DMS79 treated with DMSO at 0.1 percent for 48 hours (cell line): ENCODE measurements at regions not wholly inside any gene's neighbourhood (a gene's known extent, or its start where the extent isn't known, plus 50 kb on each side); places are given as distances from the start of the nearest gene placed in this dataset.
"Not testable (repeated sequence)": the region's sequence is repeated elsewhere in the genome, so short reads cannot be mapped to it uniquely, and the experiment has no call there.

ENCODE experiments used
- DNase-seq: peaks from one replicate; lab custom pipeline; 2025; lab: John Stamatoyannopoulos, UW

- DNase-seq = not testable (repeated sequence)
These were observed 78.3 kb upstream of the EED start for GRCh38 chr11:86166287-86166686.

DNA sequence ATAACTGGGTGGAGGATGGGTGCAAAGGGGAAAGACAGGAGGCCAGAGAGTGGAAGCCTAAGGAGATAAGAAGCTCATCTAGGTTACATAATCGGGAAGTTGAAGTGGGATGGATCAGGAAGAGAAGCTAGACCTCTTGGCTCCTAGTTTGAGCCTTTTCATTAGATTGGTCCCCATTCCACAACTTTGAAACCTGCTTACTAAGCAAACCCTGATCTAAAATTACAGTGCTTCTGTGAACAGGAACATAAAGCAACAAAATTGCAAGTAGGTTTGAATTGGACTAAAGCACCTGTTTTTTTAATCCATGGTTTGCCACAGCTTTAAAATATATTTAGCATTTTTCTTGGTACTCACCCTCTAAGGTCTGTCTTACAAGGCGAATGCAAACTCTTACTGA is 80.4 kb upstream of the EED start:
- no peak for DNase-seq

GRCh38 chr11:86163221-86163876 is 81.2 kb upstream of the EED start:
- DNase-seq = not testable (repeated sequence)

DNA sequence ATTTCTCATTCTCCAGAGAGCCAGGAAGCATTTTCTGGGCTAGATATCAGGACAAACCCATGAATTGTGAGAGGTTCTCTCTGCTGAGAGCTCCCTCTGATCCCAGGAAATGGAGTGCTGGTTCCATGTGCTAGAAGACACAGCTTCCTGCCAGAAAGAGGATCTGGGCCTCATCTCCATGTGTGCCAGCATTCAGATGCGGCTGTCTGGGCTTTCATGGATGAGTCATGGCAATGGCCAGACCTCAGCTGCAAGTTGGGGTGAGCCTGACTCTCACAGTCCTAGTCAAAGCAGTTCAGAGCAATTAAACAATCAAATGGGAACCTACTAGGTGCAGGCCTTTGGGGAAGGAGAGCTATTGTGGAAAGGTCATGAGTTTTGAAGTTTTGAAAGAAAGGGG is 82.3 kb upstream of the EED start:
- no peak for DNase-seq

- DNase-seq = no peak
These were observed 82.7 kb upstream of the EED start for GRCh38 chr11:86161837-86162236.

DNA sequence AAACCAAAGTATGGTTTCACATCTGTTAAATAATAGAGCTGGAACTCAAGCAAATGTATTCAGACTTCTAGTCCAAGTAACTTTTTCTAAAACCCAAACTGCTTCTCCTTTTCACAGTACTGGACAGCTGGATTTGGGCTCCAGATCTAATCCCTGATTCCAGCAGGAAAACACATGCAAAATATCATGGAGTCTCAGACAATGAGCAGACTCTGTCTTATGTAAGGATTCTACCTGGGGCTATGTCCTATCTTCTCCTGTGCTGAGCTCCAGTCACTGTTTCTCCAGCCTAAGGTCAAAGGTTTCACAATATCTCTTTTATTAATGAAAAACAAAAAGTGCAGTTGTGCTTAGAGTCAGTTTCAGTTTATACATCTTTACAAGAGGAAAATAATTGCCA is 83.2 kb upstream of the EED start:
- no peak for DNase-seq

DNA sequence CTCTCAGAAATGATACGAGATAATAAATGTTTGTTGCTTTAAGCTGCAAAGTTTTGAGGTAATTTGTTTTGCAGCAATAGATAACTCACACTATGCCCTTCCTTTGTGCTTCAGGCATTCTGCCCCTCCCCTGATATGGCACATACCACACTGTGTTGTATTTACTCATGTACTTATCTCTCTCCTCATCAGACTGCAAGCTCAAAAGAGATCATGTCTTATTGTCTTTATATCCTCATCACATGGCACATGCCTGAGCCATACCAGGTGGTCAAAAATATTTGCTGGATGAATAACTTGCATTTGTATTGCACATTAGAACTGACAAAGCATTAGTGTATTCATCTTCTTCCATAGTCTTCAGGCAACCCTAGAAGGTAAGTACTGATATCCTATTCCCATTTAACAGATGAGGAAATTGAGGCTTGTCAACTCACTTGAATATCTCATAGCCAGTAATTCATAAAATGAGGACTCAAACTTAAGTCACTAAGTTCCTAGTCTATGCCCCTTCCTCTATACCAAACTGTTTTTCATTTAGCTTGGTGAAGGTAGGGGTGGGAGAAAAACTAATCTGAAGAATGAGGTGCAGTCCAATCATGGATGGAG is 83.9 kb upstream of the EED start:
- DNase-seq = no peak

DNA sequence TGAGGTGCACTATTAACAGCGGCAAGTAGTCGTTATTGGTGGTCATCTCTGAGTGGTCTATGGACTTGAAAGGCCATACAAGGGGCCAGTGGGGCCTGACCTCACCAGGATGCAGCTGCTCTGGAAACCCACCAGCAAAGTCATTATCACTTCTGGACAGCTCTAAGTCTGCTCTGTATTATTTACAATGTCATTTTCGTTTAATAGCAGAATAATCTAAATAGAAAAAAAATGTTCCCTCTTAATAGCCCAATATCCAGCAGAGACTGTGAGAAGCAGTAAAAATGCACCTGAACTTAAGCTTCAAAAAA is 85.0 kb upstream of the EED start:
- no peak for DNase-seq

- DNase-seq = no peak
These were observed 85.6 kb upstream of the EED start for GRCh38 chr11:86158704-86159580.

GRCh38 chr11:86157797-86158378 is 86.7 kb upstream of the EED start:
- no peak for DNase-seq

DNA sequence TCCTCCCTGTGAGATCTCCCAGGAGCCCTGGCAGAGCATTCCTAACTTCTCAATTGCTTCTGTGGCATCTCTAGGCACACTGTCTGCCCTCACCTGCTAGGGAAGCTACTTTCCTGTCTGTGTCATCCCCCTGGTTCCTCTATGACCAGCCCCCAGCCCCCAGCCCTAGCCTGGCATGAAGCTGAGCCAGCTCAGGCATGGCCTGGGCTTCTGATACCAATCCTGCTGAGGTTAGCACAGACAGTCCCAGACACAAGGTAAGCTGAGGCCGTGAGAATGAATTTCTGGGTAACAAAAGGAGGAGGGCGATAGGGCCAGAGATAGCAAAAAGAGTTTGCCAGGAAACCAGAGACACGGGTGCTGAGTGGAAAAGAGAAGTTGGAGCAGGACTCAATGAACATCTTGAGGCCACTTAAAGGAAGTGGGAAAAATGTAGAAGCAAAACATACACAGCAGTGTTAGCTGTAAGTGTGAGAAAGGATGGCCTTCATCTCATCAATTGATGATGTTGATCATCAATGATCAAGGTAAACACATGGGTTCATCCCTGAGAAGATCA is 87.6 kb upstream of the PICALM start:
- DNase-seq = no peak

DNA sequence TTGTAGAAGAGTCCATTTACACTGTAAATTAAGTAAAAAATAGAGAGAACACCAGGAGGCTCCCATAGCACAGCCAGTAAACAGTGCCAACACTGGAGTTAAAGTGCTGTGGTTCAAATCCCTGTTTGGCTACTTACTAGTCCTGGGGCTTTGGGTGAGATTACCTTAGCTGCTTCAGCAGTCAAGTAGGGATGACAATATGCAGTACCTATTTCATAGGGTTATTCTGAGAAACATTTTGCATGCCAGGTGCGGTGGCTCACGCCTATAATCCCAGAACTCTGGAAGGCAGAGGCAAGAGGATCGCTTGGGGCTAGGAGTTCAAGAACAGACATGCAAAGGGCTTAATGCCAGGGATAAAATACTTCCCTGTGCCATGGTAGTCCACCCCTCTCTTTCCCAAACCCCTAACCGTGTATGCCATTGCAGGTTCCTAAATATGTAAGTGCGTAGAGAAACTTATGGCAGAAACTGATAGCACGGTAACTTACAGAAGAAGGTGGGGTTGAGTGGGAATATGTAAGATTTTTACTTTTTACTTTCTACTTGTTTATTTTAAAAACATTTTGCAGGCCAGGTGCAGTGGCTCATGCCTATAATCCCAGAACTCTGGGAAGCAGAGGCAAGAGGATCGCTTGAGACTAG is 86.4 kb upstream of the PICALM start:
- no peak for DNase-seq

DNA sequence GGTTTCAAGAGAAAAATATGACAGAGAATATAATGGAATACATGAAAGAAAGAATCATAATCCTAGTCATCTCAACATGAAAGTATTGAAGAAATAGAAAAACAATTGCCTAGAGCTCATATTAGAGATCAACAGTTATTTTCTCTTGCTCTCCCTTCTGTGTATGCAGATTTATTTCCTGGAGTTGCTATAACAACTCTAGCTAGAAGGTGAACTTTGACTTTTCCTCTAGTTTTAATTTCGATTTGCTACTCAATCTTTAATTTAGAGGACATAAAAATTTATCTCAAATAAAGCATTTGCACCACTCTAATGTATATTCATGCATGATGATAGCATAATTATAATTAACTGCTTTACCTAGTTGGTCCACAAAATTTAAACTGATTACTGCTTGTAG is 84.6 kb upstream of the PICALM start:
- DNase-seq = no peak

DNA sequence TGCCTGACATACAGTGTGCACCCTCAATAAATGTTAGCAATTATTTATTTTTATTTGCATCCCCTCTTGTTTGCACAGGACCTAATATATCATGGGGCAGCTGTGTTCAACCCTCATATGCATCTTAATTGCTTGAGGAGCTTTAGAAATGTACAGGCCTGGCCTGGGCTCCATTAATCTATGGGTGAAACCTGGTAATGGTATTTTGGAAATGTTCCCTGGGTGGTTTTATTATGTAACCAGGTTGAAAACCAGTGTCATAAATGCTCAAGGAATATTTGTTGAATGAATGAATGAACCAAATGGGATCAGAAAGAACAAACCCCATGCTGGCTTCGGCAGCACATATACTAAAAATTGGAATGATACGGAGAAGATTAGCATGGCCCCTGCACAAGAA is 84.0 kb upstream of the PICALM start:
- DNase-seq = no peak

- DNase-seq = no peak
These were observed 83.3 kb upstream of the PICALM start for GRCh38 chr11:86152006-86152862.

DNA sequence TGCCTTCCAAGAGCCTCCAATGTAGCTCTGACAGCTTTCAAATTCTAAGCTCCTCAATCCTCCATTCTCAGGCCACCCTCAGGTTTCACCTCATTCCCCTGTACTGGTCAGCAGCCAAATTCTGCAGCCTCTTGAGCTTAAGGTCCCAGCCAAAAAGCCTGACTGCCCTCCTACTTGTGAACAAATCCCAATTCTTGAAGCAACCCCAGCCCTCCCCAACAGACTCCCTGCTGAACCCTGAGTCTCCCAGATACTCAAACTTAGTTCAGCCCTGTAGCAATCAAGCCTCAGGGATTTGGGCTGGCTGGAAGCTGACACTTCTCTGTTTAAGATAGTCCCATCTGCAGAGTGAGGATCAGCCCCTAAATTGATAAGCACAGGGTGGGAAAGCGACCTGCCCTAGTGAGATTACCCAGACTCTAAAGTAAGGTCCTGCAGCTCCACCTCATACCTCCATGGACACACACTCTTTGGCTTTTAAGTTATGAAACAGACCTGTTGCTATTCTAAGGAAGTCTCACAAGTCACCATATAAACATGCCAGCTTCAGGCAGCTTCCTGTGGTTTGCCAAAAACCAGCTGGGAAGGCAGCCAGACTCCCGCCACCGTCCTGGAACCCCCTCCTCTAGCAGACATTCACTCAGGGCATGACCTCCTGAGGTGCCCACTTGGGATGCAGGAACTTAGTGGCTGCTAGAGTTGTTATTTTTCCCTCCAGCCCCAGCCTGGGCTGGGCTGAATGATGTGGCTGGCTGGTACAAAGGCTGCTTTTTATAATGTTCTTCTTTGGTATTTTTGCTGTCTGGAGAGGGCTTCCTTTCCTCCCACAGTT is 82.5 kb upstream of the PICALM start:
- DNase-seq = no peak

GRCh38 chr11:86150847-86151173 is 81.9 kb upstream of the PICALM start:
- no peak for DNase-seq

GRCh38 chr11:86149792-86150191 is 80.9 kb upstream of the PICALM start:
- no peak for DNase-seq

- DNase-seq = no peak
These were observed 79.5 kb upstream of the PICALM start for GRCh38 chr11:86148345-86148747.

GRCh38 chr11:86147004-86147403 is 78.1 kb upstream of the PICALM start:
- DNase-seq = no peak
